ENCODE measurements at regions not wholly inside any gene's neighbourhood (a gene's known extent, or its start where the extent isn't known, plus 50 kb on each side); places are given as distances from the start of the nearest gene placed in this dataset.
"Not testable (repeated sequence)": the region's sequence is repeated elsewhere in the genome, so short reads cannot be mapped to it uniquely, and the experiment has no call there.

DNA sequence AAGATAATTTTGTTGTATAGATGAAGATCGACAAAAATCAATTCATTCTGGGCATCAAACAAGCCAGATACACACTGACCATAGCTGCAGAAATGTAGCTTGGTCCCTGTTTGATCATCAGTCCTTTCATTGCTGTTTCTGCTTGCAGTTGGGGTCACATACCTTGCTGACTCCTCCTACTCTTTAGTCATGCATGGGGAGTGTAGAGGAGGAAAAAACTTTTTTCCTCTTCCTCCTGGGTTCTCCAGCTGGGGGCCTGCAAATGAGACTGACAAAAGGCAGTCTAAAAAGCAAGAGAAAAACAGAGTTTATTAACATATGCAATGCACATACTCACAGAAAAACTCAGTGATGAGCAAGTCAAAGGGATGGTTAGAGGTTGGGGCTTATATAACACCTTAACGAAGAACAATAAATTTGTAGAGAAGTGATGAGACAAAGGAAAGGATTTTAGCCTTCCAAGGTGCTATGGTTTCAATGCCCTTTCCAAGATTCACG is 105.8 kb downstream of the QRSL1 start:
- Mint-ChIP-seq H3K27ac (no peak overlapping the region), H3K4me3 (no peak overlapping the region), H3K27me3 (peaks cover 7% of the 10 kb centered on the region), H3K4me1 (ENCODE audit: low read depth) (no peaks in the 10 kb centered on the region), H3K9me3 (peaks cover 5% of the 10 kb centered on the region), H3K36me3 (no peaks in the 10 kb centered on the region)
- DNase-seq = no peak
- ChIA-PET CTCF (no interaction called here), POLR2A (no interaction called here)
- intact Hi-C loops (cut with micrococcal nuclease) = no loop called here

DNA sequence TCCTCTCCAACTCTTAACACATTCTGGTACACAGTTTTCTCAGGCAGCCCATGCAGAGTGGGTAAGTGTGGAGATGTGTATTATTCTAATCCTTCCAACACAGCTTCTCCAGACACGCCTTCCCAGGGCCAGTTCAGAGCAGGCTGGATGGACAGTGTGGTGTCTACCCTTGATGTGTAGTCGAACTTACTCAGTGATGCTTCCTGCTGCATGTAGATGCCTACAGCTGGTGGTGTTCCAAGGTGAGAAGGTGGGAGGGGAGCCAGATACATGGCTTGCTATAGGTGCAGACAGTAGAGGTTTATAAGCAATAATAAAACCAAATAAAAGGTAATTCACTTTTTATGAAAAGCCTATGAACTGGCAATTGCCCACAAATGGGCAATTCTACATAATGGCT is 104.0 kb downstream of the QRSL1 start:
- no peaks in the 10 kb centered on the region for H3K36me3 Mint-ChIP-seq
- DNase-seq = no peak
- peaks cover 5% of the 10 kb centered on the region for H3K9me3 Mint-ChIP-seq
- H3K27ac Mint-ChIP-seq = no peak overlapping the region
- peaks cover 7% of the 10 kb centered on the region for H3K27me3 Mint-ChIP-seq
- H3K4me1 Mint-ChIP-seq (ENCODE audit: low read depth) = no peaks in the 10 kb centered on the region
- no peak overlapping the region for H3K4me3 Mint-ChIP-seq
- intact Hi-C loops (cut with micrococcal nuclease) = no loop called here
- CTCF ChIA-PET = no interaction called here
- POLR2A ChIA-PET = no interaction called here

DNA sequence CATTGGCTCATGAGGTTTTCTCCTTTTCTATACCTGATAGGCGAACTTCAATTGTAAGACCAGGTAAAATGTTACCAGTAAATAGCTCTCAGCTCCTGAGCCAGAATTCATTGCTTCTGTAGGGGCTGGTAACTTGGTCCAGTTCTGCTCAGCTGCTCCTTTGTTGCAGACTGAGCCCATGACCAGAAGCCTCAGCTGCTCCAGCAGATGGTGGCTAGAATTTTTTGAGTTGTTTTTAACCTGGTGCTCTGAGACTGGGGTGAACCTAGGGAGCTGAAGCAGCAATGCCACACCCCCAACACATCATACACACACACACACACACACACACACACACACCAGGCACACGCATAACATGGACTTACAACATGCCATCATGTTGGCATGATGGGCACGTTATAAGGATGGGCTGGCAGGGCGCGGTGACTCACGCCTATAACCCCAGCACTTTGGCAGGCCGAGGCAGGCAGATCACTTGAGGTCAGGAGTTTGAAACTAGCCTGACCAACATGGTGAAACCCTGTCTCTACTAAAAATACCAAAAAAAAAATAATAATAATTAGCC is 103.1 kb downstream of the QRSL1 start:
- CTCF ChIA-PET = no interaction called here
- peaks cover 7% of the 10 kb centered on the region for H3K27me3 Mint-ChIP-seq
- no peaks in the 10 kb centered on the region for H3K36me3 Mint-ChIP-seq
- H3K27ac Mint-ChIP-seq = no peak overlapping the region
- H3K4me3 Mint-ChIP-seq = no peak overlapping the region
- peaks cover 5% of the 10 kb centered on the region for H3K9me3 Mint-ChIP-seq
- intact Hi-C loops (cut with micrococcal nuclease) = no loop called here
- H3K4me1 Mint-ChIP-seq (ENCODE audit: low read depth) = no peaks in the 10 kb centered on the region
- no peak for DNase-seq
- POLR2A ChIA-PET = no interaction called here

DNA sequence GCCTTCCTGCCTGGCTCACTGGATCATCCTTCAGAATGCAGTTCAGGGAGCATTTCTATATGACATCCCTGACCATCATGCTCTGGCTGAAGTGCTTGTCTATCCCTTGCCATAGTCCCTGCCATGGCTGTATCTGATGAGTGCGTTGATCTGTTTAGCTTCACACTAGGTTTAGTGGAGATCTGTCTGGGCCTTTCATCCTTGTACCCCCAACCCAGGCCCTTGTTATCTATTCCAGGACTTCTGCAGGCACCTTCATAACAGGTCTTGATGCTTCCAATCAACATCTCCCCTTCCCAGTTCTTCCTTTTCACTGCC is 102.4 kb downstream of the QRSL1 start:
- Mint-ChIP-seq H3K36me3 (no peaks in the 10 kb centered on the region), H3K4me1 (ENCODE audit: low read depth) (no peaks in the 10 kb centered on the region), H3K27me3 (peaks cover 5% of the 10 kb centered on the region), H3K4me3 (no peak overlapping the region), H3K9me3 (peaks cover 5% of the 10 kb centered on the region), H3K27ac (no peak overlapping the region)
- DNase-seq = no peak
- POLR2A ChIA-PET = no interaction called here
- intact Hi-C loops (cut with micrococcal nuclease) = no loop called here
- CTCF ChIA-PET = no interaction called here

DNA sequence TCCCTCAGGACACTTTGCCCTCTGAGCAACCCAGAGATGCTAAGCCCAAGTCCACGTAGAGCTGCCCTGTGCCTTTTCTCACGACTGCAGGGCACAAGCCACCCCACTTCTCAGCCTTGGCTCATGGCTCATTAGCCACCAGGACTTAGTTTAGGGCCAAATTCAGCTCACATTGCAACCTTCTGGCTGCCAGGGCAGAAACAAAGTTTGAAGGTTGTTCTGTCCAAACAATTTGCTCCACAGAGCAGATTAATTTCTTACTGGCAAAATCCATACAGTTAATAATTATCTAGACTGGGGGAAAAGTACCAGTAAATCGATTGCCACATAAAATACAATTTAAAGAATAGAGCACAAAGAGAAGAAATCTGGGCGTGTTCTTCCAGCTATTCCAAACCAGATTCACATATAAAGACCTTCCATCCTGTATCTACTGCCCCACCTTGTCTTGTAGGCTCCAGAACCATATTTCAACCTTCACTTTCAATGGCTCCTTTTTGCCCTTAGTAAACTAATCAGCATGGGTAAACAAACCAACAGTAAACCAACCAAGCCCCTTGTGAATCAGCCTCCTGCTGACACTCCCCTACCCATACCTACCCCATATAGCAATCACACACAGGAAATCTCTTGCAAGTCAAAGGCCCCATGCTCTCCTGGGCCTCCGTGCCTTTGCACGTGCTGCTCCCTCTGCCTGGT is 101.9 kb downstream of the QRSL1 start:
- POLR2A ChIA-PET = no interaction called here
- no peaks in the 10 kb centered on the region for H3K36me3 Mint-ChIP-seq
- intact Hi-C loops (cut with micrococcal nuclease) = no loop called here
- H3K4me1 Mint-ChIP-seq (ENCODE audit: low read depth) = no peaks in the 10 kb centered on the region
- peaks cover 5% of the 10 kb centered on the region for H3K9me3 Mint-ChIP-seq
- no peak overlapping the region for H3K27ac Mint-ChIP-seq
- CTCF ChIA-PET = no interaction called here
- H3K4me3 Mint-ChIP-seq = no peak overlapping the region
- DNase-seq = no peak
- H3K27me3 Mint-ChIP-seq = peaks cover 5% of the 10 kb centered on the region

DNA sequence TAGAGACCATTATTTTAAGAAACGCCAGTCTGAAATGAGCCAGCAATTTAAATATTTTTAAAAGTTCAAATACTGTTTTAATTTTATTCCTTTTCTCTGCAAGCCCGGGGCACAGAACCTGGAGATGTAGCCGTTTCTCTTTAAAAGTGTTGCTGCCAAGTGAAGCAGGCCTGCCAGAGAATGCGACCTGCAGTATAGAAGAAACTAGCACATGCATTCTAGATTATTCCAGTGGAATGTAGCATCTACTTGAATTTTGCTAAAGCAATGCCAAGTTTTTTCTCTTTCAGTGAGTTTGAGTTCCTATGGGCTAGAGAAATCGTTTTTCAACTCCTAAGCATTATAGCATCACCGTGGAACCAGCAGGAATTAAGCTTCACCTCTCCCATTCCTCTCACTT is 101.3 kb downstream of the QRSL1 start:
- no peaks in the 10 kb centered on the region for H3K36me3 Mint-ChIP-seq

DNA sequence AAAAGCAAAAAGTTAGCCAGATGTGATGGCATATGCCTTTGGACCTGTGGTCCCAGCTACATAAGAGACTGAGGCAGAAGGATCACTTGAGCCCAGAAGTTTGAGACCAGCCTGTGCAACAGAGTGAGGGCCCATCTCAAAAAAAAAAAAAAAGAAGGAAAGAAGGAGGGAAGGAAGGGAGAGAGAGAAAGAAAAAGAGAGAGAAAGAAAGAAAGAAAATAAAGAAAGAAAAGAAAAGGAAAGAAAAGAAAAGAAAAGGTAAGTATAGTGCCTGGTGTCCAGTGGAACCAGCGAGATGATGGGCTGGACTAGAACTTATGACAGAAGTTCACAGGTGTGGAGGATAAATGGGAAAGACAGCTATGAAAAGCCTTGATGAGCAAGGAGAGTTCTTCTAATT is 100.9 kb downstream of the QRSL1 start:
- no peaks in the 10 kb centered on the region for H3K9me3 Mint-ChIP-seq
- no peaks in the 10 kb centered on the region for H3K36me3 Mint-ChIP-seq
- no peak overlapping the region for H3K4me3 Mint-ChIP-seq
- no peaks in the 10 kb centered on the region for H3K27me3 Mint-ChIP-seq
- no peak for DNase-seq
- CTCF ChIA-PET = no interaction called here
- H3K4me1 Mint-ChIP-seq (ENCODE audit: low read depth) = no peaks in the 10 kb centered on the region
- no peak overlapping the region for H3K27ac Mint-ChIP-seq
- POLR2A ChIA-PET = no interaction called here
- intact Hi-C loops (cut with micrococcal nuclease) = no loop called here

More for the DNA sequence above, 101.3 kb downstream of the QRSL1 start:
- ChIA-PET CTCF (no interaction called here), POLR2A (no interaction called here)
- H3K9me3 Mint-ChIP-seq = peaks cover 3% of the 10 kb centered on the region
- no peak overlapping the region for H3K4me3 Mint-ChIP-seq
- no peak overlapping the region for H3K27ac Mint-ChIP-seq
- no peak for DNase-seq
- H3K4me1 Mint-ChIP-seq (ENCODE audit: low read depth) = no peaks in the 10 kb centered on the region
- intact Hi-C loops (cut with micrococcal nuclease) = no loop called here
- H3K27me3 Mint-ChIP-seq = peaks cover 2% of the 10 kb centered on the region

DNA sequence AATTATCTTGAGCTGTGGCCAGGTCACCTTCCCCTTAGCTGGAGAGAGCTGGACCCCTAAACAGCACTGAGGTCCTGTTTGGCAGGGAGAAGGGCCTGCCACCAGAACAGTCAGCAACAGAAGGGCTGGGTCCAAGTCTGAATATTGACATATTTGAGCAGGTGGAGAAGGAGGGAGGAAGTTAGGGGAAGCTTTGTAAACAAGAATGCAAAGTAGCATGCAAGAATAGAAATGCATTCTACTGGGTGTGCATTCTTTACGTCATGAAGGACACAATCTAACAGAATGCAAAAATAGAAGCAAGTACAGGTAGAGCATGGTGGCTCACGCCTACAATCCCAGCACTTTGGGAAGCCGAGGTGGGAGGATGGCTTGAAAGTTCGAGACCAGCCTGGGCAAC is 100.5 kb downstream of the QRSL1 start:
- ChIA-PET POLR2A (no interaction called here), CTCF (no interaction called here)
- no peak for DNase-seq
- no peaks in the 10 kb centered on the region for H3K27me3 Mint-ChIP-seq
- H3K27ac Mint-ChIP-seq = no peak overlapping the region
- H3K36me3 Mint-ChIP-seq = no peaks in the 10 kb centered on the region
- H3K9me3 Mint-ChIP-seq = no peaks in the 10 kb centered on the region
- intact Hi-C loops (cut with micrococcal nuclease) = no loop called here
- H3K4me1 Mint-ChIP-seq (ENCODE audit: low read depth) = no peaks in the 10 kb centered on the region
- no peak overlapping the region for H3K4me3 Mint-ChIP-seq

DNA sequence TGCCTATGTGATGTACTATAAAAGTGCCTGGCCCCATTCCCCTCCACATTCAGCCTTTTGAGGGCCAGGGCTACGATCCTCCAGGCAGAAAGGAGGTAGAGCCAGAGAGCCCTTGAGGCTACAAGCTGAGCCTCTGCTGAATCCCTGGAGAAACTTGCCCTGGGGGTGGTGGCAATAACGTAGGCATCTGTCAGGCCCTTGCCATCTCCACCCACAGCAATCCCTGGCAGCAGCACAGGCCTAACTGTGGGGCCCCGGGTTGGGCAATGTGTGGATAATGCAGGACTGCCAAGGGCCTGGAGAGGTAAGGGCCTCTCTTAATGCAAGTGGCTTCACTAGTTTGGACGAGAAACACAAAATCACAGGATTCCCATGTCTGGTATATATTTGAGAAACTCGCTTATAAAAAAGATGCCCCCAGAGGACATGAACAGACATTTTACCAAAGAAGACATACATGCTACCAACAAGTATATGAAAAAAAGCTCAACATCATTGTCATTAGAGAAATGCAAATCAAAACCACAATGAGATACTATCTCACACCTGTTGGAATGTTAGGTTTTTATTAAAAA is 99.0 kb downstream of the QRSL1 start:
- Mint-ChIP-seq H3K27me3 (no peaks in the 10 kb centered on the region), H3K4me1 (ENCODE audit: low read depth) (no peaks in the 10 kb centered on the region), H3K27ac (no peak overlapping the region), H3K4me3 (no peak overlapping the region), H3K36me3 (no peaks in the 10 kb centered on the region), H3K9me3 (no peaks in the 10 kb centered on the region)
- ChIA-PET POLR2A (no interaction called here), CTCF (no interaction called here)
- intact Hi-C loops (cut with micrococcal nuclease) = no loop called here
- DNase-seq = no peak

DNA sequence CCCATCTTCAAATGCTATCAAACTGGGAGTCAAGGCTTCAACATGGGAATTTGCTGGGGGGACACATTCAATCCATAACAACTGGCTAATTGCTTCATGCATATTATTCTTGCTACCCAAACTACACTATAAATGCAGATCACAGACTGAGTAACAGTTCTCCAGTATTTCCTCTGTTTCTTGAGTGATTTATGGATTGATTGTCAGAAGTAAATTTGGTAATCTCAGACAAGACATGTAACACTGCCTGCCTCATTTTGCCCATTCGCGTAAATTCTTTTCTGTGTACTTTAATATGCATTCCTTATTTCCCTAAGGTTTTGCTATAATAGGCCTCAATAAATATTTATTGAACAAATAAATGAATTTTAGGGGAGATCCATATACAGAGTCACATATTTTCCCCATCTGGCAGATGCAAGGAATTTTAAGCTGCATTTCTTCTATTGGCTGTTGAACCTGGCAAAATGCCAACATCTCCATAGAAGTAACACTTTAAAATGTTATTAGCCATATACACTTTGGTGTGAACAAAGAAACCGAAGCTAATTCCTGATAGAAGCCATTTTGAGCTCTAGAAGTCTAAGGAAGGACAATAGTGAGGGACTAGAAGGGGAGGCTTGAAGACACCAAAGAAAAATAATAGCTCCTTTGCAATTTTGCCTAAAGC is 98.2 kb downstream of the QRSL1 start:
- H3K27me3 Mint-ChIP-seq = no peaks in the 10 kb centered on the region
- H3K4me3 Mint-ChIP-seq = no peak overlapping the region
- POLR2A ChIA-PET = no interaction called here
- no peaks in the 10 kb centered on the region for H3K36me3 Mint-ChIP-seq
- intact Hi-C loops (cut with micrococcal nuclease) = no loop called here
- H3K27ac Mint-ChIP-seq = no peak overlapping the region
- CTCF ChIA-PET = no interaction called here
- H3K4me1 Mint-ChIP-seq (ENCODE audit: low read depth) = no peaks in the 10 kb centered on the region
- DNase-seq = no peak
- no peaks in the 10 kb centered on the region for H3K9me3 Mint-ChIP-seq

DNA sequence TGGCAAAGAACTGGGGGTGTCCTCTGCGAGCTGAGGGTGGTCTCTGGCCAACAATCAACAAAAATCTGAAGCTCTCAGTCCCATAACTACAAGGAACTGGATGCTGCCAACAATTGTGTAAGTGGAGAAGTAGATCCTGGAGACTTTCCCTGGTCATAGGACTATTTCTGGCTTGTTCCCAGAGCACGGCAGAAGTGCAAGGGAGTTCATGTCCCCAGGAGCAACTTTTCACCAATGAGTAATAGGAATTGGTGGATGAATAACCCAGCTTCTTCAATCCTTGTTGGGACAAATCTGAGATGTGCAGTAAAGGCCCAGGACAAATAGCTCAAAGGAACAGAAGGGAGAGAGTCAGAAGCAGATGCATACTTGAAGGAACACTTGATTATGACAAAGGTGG is 95.5 kb downstream of the QRSL1 start:
- Mint-ChIP-seq H3K9me3 (no peaks in the 10 kb centered on the region), H3K4me1 (ENCODE audit: low read depth) (no peaks in the 10 kb centered on the region), H3K27me3 (no peaks in the 10 kb centered on the region), H3K27ac (no peak overlapping the region), H3K4me3 (no peak overlapping the region), H3K36me3 (no peaks in the 10 kb centered on the region)
- ChIA-PET CTCF (interaction anchor here (1.0 kb wide), 1 partner anchor 279 kb away, joined by 3 read pairs; no protein-coding TSS in a partner anchor), POLR2A (no interaction called here)
- intact Hi-C loops (cut with micrococcal nuclease) = no loop called here
- DNase-seq = no peak

DNA sequence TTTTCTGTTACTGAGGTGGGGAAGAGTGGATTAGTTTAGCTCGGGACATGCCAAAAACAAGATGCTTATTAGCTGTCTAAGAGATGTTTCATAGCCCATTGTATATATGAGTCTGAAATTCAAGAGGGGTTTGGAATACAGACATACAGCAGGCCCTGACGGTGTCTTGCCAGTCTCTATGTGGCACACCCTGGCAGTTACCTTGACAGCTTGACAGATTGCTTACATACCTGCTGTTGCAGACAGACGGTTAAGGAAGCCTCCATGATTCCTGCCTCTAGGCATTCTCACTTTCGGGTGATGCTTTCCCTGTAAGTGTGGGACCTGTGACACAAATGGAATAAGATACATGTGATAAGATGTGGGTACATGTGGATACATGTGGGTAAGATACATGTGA is 95.0 kb downstream of the QRSL1 start:
- no peak for DNase-seq
- ChIA-PET CTCF (no interaction called here), POLR2A (no interaction called here)
- Mint-ChIP-seq H3K4me3 (no peak overlapping the region), H3K9me3 (no peaks in the 10 kb centered on the region), H3K36me3 (no peaks in the 10 kb centered on the region), H3K4me1 (ENCODE audit: low read depth) (no peaks in the 10 kb centered on the region), H3K27me3 (no peaks in the 10 kb centered on the region), H3K27ac (no peak overlapping the region)
- intact Hi-C loops (cut with micrococcal nuclease) = no loop called here

DNA sequence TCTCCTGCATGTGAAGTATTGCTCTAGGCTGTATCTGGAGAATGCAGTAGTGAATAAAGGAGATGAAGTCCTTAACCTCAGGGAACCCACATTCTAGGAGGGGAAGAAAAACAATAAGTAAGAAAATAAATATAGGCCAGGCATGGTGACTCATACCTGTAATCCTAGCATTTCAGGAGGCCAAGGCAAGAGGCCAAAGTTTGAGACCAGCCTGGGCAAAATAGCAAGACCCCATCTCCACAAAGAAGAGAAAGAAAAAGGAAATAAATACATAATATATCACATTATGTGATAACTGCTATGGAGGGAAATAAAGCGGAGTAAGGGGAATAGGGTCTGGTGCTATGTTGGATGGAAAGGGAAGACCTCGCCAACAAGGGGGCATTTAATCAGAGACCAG is 94.0 kb downstream of the QRSL1 start:
- H3K9me3 Mint-ChIP-seq, POLR2A ChIA-PET, H3K27me3 Mint-ChIP-seq: not testable (repeated sequence)

More for the DNA sequence above, 94.0 kb downstream of the QRSL1 start:
- H3K27ac Mint-ChIP-seq; H3K36me3 Mint-ChIP-seq; H3K4me1 Mint-ChIP-seq (ENCODE audit: low read depth); H3K4me3 Mint-ChIP-seq; DNase-seq; CTCF ChIA-PET; intact Hi-C loops (cut with micrococcal nuclease): not testable (repeated sequence)

All from activated CD4-positive, alpha-beta memory T cell treated with anti-CD3 and anti-CD28 coated beads for 36 hours (primary cell).